ENCODE measurements at regions not wholly inside any gene's neighbourhood (a gene's known extent, or its start where the extent isn't known, plus 50 kb on each side); places are given as distances from the start of the nearest gene placed in this dataset.

- TF ChIP-seq, protein P1, sequence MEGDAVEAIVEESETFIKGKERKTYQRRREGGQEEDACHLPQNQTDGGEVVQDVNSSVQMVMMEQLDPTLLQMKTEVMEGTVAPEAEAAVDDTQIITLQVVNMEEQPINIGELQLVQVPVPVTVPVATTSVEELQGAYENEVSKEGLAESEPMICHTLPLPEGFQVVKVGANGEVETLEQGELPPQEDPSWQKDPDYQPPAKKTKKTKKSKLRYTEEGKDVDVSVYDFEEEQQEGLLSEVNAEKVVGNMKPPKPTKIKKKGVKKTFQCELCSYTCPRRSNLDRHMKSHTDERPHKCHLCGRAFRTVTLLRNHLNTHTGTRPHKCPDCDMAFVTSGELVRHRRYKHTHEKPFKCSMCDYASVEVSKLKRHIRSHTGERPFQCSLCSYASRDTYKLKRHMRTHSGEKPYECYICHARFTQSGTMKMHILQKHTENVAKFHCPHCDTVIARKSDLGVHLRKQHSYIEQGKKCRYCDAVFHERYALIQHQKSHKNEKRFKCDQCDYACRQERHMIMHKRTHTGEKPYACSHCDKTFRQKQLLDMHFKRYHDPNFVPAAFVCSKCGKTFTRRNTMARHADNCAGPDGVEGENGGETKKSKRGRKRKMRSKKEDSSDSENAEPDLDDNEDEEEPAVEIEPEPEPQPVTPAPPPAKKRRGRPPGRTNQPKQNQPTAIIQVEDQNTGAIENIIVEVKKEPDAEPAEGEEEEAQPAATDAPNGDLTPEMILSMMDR (IDR thresholded peaks at IDR 0.05; ENCODE audit: insufficient read depth, low read depth, low read length): no peak
- no peak for TF ChIP-seq EZH2 (IDR thresholded peaks at IDR 0.05; ENCODE audit: insufficient read depth, low read length)
Observed at GRCh38 chr13:55090612-55091011, 2050.1 kb upstream of the PRR20A start.

Data from astrocyte (in vitro differentiated cells and primary cell).